OCI-LY3 (cell line): ENCODE measurements at regions not wholly inside any gene's neighbourhood (a gene's known extent, or its start where the extent isn't known, plus 50 kb on each side); places are given as distances from the start of the nearest gene placed in this dataset.

Experiments
- CTCF ChIP-seq: fragments of 200-600, 300-600 bp; sonication (generic); IDR thresholded peaks from 2 replicates; pipeline ENCODE4 v1.5.1; 2014; ENCODE audit warnings: antibody characterized with exemption, low read length, low read depth
- EZH2phosphoT487 ChIP-seq: fragments of 200-600 bp; shearing (Covaris generic); IDR thresholded peaks from 2 replicates; pipeline ENCODE4 v1.6.1; 2018; ENCODE audit warnings: antibody characterized with exemption, mixed run types, low read depth

GRCh38 chrX:45322820-45323219 is 122.1 kb upstream of the DIPK2B start:
- TF ChIP-seq CTCF, result no peak
- no peak for TF ChIP-seq EZH2phosphoT487
